ENCODE measurements at regions not wholly inside any gene's neighbourhood (a gene's known extent, or its start where the extent isn't known, plus 50 kb on each side); places are given as distances from the start of the nearest gene placed in this dataset.
A peak's percentile ranks its signal among the peaks of the same experiment; 100 is the strongest.

DNA sequence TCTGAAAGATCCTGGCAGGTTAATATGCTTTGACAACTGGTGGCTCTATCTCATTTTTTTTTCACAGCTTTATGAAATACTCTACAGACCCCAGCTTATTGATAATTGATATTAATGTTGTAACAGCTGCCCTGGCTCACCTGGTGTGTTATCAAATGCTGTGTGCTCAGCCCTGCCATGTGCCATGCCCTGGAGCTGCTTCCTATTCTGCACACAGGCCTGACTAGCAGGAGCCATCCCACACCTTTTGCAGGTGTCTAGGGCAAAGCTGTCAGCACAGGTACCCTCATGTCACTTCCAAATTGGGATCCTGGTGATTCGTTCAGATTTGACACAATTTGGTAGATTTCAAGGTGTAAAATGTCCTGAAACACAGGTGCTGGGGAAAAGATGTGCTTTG lies 254.6 kb upstream of the MAN1A1 start:
- no peak for DNase-seq (ENCODE audit: low read depth)

DNA sequence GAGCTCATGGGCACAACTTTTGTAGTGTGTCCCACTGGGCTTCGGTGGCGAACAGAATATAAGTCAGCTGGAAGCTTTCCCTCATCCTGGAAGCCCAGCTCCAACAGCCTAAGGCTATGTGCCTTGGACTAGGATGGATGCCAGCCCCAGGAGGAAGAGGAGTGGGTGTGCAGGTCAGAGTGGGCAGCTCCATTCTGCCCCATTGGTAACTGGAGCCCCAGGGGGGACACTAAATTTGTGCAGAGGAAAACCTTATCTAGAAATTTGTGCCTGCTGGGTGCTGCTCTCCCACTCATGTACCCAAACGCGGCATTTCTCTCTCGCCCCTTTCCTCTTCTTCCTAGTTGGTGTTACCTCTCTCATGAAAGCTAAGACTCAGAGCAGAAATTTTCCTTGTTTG lies 253.9 kb upstream of the MAN1A1 start:
- no peak for DNase-seq (ENCODE audit: low read depth)

DNA sequence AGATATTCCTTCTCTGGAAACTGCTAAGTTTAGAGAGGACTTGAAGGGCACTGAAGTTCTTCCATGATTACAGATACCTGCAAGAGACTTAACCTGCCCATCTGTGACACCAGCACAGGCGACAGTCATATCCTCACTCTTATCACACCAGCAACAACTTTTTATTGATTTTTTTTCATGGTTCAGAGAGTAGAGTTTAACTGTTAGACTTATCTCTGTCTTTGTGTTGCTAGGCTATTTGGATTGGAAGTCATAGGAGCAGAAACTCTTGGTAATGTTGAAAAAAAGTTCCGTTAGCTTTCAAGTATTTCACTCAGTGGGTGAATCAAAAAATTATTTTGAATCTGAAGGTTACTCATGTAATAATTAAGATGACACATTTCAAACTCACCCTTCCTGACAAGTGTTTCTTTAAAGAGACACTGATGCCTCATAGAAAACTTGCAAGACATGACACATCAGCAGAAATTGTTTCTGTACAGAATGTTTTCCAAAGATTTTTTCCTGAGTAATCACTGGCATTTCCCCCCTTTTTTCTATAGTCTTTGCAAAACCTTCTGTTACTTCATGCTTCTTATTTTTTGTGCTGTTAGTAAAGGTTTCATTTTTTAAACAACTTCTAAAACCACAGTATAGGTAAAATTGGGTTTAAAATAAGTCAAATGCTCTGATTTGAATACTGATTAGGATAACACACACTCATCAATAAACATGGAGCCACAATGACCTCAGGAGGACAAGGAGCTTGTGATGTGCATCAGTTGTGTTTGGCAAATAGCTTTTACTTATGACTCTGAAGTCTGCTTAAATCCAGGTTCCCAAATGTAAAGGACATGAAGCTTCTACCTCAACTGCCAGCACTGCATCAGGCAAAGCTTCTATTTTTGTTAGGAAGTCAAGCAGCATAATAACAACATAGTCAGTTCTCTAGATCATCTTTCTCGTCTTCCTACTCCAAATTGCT lies 252.9 kb upstream of the MAN1A1 start:
- DNase-seq (ENCODE audit: low read depth), result peak; percentile 37

DNA sequence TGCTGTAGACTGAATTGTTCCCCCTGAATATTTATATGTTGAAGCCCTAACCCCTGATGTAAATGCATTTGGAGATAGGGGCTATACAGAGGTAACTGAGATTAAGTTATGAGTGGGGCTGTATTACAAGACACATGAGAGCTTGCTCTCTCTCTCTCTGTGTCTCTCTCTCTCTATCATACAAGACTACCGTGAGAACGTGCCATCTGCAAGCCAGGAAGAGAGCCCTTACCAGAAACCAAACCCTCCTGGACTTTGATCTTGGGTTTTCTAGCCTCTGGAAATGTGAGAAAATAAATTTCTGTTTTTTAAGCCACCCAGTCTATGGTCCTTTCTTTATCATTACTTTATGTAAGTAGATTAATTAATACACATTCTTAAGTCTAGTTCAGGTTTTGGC lies 249.3 kb upstream of the MAN1A1 start:
- DNase-seq (ENCODE audit: low read depth), result no peak

DNA sequence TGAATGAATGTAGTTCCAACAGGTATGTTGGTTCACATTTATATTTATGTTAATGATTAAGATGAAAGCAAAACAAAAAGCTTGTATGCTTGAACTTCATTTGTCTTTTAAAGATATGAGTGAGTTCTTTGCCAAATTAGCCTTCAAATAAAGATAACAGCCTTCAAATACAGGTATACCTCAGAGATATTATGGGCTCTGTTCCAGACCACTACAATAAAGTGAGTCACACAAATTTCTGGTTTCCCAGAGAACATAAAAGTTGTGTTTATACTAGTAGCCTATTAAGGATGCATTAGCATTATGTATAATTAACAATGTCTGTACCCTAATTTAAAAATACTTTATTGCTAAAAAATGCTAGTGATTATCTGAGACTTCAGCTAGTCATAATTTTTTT lies 245.3 kb upstream of the MAN1A1 start:
- peak; percentile 63 for DNase-seq (ENCODE audit: low read depth)

DNA sequence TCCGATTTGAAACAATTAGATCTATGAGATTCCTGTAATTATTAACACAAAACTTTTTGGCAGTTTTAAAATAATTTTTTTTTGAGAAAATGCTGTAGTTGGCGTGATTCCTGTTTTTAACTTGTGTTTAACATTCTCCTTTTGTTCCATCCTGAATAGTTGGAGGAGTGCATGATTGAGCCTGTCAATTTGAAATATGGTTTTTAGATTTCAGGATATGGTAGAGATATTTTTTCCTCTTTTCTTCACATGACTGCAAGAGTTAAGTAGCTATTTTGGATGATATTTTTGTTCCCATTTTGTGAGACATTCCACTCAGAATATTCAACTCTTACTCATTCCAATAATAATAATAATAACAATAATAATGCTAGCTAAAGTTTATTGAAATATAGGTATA lies 241.7 kb upstream of the MAN1A1 start:
- no peak for DNase-seq (ENCODE audit: low read depth)

DNA sequence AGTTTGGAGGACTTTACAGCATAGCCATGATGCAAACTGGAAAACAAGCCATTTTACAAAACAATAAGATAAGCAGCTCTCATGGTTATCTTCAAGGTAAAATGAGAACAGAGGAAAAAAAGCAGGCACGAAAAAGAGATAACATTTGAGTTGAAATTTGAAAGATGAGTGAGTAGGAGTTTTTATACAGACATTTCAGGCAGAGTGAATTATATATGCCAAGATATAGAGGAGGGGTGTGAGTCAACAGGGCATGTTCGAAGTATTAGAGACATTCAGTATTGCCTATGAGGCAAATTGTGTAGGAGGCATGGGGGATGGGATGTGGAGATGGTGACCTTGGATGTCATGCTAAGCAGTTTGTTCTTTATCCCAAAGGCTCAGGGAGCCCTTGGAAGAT lies 240.5 kb upstream of the MAN1A1 start:
- no peak for DNase-seq (ENCODE audit: low read depth)

DNA sequence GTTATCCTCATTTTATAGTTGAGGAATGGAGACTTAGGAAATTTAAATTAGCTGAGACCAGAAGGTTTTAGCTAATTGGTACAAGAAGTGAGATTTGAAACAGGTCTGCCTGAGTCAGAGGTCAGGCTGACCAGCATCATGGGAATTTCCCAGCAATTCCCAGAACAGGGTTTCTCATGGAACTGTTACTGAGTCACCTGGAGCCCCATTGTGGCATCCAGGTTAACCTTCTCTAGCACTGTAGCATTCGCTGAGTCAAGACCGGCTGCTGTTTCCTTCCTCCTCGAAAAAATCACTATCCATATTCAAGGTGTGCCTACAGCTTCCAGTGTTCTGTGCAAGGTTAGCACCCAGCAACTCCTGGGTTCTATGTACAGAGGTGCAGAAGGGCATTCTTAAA lies 238.0 kb upstream of the MAN1A1 start:
- peak; percentile 49 for DNase-seq (ENCODE audit: low read depth)

DNA sequence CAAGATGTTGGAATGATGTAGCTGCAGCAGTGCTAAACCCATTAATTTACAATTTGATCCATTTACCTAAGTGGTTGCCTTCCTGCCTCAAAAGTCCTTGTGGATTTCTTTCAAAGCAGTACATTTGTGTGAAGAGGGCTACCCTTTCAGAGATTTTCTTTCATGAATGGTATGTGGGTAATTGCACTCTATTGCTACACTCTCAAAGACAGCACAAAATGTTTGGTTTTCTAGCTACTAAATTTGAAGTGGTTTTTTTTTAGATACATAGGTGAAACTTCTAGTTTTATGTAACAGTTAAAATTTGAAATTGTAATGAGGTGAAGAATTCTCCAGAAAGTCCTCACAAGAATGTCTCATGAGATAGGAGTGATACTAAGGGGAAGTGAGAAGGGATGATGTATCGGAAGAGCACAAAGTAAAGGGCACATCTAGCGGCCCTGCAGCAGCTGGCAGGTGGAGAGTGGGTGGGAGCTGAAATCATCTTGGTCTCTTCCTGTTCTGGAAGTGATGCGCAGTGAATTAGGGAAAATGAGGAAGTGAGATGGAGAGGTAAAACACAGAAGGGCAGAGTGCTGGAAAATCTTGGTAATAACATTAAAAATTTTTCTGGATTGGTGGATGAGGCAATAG lies 236.8 kb upstream of the MAN1A1 start:
- no peak for DNase-seq (ENCODE audit: low read depth)

DNA sequence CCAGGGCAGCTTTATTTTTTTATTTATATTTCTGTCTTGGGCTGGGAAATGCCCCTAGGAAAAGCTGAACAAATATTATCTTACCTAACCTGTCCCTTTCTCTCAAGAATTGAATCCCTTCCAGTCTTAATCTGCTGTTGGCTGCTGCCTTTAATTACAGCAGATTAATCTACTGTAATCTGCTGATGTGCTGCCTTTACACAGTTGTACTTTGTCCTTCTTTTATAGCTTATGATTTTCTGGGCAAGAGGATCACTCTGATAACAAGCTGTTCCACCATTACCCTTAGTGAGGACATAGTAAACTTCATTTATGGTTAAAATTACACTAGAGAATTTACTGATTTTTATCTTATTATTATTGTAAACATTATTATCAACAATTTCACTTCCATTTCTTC lies 234.5 kb upstream of the MAN1A1 start:
- DNase-seq (ENCODE audit: low read depth), result no peak

DNA sequence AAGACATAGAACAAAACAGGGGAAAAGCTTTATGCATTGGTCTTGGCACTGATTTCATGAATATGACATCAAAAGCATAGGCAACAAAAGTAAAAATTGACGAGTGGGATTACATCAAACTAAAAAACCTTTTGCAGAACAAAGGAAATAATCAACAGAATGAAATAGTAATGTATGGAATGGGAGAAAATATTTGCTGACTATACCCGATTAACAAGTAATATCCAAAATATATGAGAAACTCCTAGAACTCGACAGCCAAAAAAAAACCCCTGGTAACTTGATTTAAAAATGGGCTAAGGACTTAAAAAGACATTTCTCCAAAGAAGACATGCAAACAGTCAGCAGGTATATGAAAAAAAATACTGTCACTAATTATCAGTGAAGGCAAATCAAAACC lies 231.7 kb upstream of the MAN1A1 start:
- no peak for DNase-seq (ENCODE audit: low read depth)

DNA sequence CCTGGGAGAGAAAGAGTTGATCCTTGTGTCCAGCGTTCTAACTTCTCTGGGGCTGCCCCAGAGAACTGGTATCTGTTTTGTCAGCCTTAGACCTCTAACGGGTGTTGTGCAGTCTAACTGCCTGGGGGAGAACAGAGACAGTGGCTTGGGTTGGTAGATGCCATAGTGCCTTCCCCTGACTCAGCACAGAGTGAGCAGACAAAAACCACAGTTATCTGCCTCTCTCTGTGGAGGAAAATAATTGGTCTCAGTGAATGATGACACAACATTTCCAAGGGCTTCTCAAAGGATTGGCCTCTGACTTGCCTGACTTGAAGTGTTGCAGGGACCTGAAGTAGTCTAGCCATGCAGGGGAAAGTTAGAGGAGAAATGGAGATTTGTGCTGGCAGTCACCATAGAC lies 226.2 kb upstream of the MAN1A1 start:
- DNase-seq (ENCODE audit: low read depth), result peak; percentile 90

DNA sequence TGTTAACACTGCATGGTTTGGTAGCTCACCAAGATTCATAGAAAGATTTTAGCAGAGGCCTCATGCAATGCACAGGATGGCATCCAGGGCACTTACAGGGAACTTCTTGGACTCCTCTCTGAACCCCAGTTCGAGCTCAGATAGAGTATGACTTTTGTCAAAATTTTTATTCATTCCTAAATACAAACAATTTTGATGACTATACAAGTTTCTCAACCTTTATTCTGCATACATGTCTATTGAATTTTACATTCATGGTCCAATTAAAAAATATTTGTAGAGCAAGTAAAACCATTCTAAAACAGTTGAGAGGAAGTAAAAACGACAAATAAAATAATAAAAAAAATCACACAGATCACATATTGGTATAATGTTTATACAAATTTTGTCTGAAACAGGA lies 219.0 kb upstream of the MAN1A1 start:
- DNase-seq (ENCODE audit: low read depth), result no peak

DNA sequence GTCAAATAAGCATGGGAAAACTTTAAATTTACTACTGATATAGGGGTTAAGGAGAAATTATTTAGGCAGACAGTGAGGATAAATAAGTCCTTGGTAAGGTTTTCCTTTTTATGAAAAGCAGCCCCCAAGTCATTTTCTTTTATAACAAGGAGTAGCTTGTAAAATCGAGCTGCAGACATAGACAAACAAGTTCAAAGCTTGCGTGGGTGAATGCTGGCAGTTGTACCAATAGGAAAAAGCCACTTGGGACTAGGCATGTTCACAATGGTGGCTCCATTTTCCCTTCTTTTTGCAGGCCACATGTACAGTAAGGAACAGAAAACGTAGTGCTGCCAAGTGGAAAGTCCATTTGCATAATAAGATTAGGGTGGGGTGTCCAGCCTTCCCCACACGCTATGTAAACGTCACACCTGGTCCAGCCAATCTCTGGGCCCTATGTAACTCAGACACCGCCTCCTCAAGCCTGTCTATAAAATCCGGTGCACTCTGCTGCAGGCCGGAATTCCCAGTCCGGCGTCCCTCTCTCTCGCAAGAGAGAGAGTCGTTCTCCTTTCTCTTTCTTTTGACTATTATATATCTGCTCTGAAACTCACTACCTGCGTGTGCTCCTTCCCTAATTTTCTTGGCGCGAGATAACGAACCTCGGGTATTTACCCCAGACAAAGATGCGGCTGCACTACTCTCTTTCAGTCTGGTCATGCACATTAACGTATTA lies 217.1 kb upstream of the MAN1A1 start:
- DNase-seq (ENCODE audit: low read depth), result peak; percentile 74

DNA sequence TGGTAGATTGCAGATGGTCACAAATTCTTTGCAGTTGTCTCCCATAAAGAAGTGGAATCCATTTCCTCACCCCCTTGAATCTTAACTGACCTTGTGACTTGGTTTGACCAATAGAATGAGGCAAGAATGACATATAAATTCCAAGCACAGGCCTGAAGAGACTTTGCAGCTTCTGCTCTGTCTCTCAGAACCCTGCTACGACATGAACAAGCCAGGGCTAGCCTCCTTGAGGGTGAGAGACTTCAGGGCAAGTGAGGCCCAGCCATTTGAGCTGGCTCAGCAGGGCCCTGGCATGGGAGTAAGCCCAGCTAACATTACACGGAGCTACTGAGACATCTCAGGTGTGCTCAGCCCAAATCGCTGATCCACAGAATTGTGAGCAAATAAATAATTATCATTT lies 216.3 kb upstream of the MAN1A1 start:
- DNase-seq (ENCODE audit: low read depth), result no peak

DNA sequence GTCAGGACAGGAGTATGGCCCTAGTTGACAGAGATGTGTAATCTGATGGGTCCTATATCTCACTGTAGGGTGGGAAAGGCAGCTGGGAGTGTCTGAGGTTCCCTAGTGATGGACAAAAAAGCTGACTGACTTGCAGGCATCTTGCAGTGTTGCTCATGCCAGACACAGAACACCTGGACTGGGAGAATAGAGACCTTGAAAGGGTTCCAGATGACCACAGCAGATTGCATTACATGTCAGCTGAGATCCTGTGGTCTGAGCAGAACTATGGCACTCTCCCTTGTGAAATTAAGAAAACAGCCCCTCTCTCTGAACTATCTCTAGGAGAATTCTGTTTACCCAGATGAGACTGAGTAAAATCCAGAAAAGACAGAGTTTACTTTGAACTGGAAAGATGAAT lies 212.6 kb upstream of the MAN1A1 start:
- no peak for DNase-seq (ENCODE audit: low read depth)

DNA sequence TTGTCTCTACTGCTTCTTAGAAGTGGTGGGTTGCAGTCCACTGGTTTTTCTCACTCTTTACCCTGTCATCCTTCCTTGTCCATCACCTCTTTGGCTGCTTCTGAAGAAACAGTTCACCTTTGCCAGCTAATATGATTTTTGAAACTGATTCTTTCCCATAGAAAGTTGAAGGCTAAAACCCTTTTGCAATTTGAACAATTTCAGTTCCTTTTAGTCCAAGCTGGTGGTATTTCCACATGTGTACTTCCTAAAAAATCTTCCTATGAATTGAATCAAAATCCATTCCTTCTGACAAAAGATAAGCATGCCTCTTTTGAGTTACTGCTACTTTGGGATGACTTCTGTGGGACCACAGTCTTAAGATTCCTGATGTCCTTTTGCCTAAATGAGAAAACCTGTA lies 210.0 kb upstream of the MAN1A1 start:
- no peak for DNase-seq (ENCODE audit: low read depth)

DNA sequence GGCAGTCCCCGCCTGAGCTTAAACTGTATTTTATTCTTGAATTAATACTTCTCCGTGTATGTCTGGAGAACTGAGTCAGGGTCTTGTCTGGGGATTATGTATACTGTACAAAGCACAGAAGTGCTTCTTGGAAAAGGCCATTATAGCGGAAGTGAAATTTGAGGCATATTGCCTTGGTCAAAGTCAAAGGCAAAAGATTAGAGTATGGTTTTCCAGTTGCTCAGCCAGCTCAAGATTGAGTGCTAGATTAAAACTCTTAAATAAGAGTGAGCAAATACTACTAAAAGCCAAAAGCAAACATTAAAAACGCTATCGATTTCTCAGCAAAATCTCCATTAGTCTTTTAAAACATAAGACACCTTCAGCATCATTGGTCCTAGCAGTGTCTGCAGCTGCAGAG lies 207.7 kb upstream of the MAN1A1 start:
- no peak for DNase-seq (ENCODE audit: low read depth)

DNA sequence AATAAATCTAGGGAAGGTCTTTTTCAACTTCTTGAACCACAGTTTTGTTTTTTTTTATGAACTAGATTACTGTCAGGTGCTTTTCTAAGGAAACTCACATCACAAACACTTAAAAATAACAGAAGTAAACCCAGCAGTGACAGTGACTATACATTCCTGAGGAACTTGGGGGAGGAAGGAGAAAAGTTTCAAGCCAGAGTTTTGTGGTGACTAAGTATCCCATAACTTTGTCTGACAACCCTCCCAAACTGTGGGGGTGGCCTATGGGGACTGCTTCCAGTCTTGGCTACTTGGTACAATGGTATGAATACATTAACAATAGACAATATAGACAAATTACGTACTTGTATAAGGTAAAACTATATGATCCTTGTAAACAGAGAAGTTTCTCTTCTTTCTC lies 202.5 kb upstream of the MAN1A1 start:
- DNase-seq (ENCODE audit: low read depth), result no peak

DNA sequence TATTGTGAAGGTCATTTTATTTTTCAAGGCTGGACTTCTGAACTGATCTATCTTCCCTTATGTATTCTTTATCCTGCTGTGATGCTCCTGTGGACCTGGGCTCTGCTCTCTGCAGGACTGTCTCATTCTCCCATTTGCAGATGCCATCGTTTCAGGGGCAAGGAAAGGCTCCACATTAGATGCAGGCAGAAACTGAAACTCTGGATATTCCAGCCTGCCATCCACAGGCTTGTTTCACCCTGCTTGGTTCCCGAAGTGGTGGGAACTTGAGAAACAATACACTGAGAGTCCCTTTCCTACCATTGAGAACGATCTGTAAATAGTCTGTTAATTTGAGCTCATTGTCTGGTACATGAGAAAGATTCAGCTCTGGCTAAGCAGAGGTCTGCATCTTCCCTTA lies 197.5 kb upstream of the MAN1A1 start:
- DNase-seq (ENCODE audit: low read depth), result no peak

DNA sequence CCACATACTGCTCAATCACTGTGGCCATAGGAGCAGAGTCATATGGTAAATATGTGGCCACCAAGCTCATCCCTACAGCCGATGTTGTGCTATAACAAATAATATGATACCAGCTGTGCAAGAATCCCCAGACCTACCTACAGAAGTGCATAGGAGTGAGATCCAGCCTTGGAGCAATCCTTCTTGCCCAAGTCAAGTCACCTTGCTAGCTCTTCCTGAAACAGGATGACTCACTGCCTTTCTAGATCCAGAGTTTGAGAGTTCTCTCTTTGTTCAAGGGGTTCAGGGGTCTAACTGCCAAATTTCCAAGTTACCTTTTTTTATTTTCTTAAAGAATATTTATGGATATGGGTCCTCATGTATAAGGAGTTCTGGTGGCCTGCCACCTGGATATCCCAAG lies 195.7 kb upstream of the MAN1A1 start:
- DNase-seq (ENCODE audit: low read depth), result no peak

DNA sequence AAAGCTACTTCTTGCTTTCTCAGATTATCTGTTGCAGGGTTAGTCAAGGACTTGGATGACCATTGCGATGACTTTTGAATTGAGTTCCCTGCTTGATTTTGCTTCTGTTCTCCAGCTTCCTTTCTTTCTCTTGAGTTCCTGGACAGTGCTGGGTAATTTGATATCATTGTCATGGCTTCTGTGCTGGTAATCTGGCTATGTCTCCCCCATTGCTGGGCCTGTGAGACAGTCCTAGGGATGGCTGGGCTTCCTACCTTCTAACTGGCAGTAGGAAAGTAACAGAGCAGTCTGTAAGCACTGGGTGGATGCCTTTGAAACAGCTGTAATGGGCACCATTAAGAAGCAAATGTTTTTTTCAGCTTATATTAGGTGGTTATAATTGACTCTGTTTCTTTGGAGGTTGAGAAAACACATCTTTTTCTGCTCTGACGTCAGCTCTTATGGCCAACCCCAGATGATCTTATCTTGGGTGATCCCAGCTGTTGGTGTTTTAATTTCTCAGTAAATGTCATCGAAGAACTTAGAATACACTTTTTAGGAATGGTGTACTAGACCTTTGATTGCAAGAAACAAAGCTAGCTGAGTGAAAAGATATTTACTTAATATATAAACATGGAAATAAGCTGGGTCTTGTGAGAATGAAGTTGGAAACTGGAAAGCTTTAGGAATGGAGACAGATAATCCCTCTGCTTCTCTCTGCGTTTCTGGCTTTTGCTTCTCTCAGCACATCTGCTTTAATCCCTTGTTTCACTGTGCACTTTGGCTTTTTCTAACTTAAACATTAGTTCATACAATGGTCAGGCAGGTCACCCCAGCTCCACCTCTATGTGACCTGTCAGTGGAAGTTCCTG lies 195.0 kb upstream of the MAN1A1 start:
- no peak for DNase-seq (ENCODE audit: low read depth)

Measured in M059J (cell line).